CD4-positive, alpha-beta T cell treated with Interferon gamma for 1 hour (primary cell): ENCODE measurements at regions not wholly inside any gene's neighbourhood (a gene's known extent, or its start where the extent isn't known, plus 50 kb on each side); places are given as distances from the start of the nearest gene placed in this dataset.

Experiments used
- DNase-seq: peaks from one replicate; pipeline ENCODE4 v3.0.0-alpha.2; 2020

GRCh38 chr5:60369391-60369790, 330.6 kb downstream of the DEPDC1B start:
- no peak for DNase-seq

GRCh38 chr5:60368100-60368499, 331.9 kb downstream of the DEPDC1B start:
- DNase-seq = no peak

- DNase-seq = no peak
Observed at GRCh38 chr5:60366489-60366888, 333.5 kb downstream of the DEPDC1B start.

GRCh38 chr5:60365001-60365400, 335.0 kb downstream of the DEPDC1B start:
- no peak for DNase-seq

- no peak for DNase-seq
Observed at GRCh38 chr5:60362158-60362557, 337.8 kb downstream of the DEPDC1B start.

- no peak for DNase-seq
Observed at GRCh38 chr5:60360355-60360754, 339.6 kb downstream of the DEPDC1B start.

- DNase-seq = no peak
Observed at GRCh38 chr5:60357302-60357701, 342.7 kb downstream of the DEPDC1B start.

- DNase-seq = no peak
Observed at GRCh38 chr5:60356745-60357144, 343.2 kb downstream of the DEPDC1B start.

- DNase-seq = no peak
Observed at GRCh38 chr5:60355181-60355580, 344.8 kb downstream of the DEPDC1B start.

- no peak for DNase-seq
Observed at GRCh38 chr5:60354311-60354710, 345.7 kb downstream of the DEPDC1B start.

GRCh38 chr5:60352992-60353599, 346.9 kb downstream of the DEPDC1B start:
- no peak for DNase-seq

GRCh38 chr5:60350794-60351193, 349.2 kb downstream of the DEPDC1B start:
- no peak for DNase-seq

- no peak for DNase-seq
Observed at GRCh38 chr5:60349891-60350415, 350.0 kb downstream of the DEPDC1B start.

- no peak for DNase-seq
Observed at GRCh38 chr5:60346393-60346792, 353.6 kb downstream of the DEPDC1B start.

GRCh38 chr5:60343102-60343501, 356.9 kb downstream of the DEPDC1B start:
- DNase-seq = no peak

GRCh38 chr5:60340965-60341471, 358.9 kb downstream of the DEPDC1B start:
- DNase-seq = no peak

- no peak for DNase-seq
Observed at GRCh38 chr5:60340326-60340725, 359.6 kb downstream of the DEPDC1B start.

- DNase-seq = no peak
Observed at GRCh38 chr5:60339691-60340201, 360.2 kb downstream of the DEPDC1B start.

- DNase-seq = no peak
Observed at GRCh38 chr5:60338846-60339245, 361.1 kb downstream of the DEPDC1B start.

GRCh38 chr5:60336491-60336890, 363.5 kb downstream of the DEPDC1B start:
- DNase-seq = no peak

- no peak for DNase-seq
Observed at GRCh38 chr5:60335913-60336312, 364.1 kb downstream of the DEPDC1B start.

GRCh38 chr5:60334281-60334713, 365.7 kb downstream of the DEPDC1B start:
- DNase-seq = no peak

GRCh38 chr5:60333005-60333571, 366.9 kb downstream of the DEPDC1B start:
- no peak for DNase-seq

- DNase-seq = no peak
Observed at GRCh38 chr5:60332244-60333004, 367.5 kb downstream of the DEPDC1B start.
